ENCODE measurements at regions not wholly inside any gene's neighbourhood (a gene's known extent, or its start where the extent isn't known, plus 50 kb on each side); places are given as distances from the start of the nearest gene placed in this dataset.

DNA sequence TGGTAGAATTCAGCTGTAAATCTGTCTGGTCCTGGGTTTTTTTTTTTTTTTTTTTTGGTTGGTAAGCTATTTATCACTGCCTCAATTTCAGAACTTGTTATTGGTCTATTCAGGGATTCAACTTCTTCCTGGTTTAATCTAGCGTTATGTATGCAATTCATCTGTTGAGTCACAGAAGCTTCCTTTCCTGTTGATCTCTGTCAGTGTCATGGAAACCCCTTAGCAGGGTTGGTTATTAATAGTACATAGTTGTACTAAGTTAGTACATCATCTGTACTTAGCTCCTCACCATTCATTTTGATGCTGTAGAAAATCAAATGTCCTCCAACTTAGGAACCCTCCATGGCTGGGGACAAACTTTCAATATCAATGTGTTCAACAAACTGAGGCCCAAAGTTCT lies 51.0 kb upstream of the BARHL2 start:
- H3K4me1 ChIP-seq (ENCODE audit: control insufficient read depth, extremely low read depth, insufficient read depth, low read length) = no peaks in the 10 kb centered on the region
- no peak overlapping the region for H3K4me2 ChIP-seq (ENCODE audit: control insufficient read depth, extremely low read depth, insufficient read depth, low read depth, low read length)
- H3K79me2 ChIP-seq (ENCODE audit: control insufficient read depth, insufficient read depth, low read length) = no peaks in the 10 kb centered on the region
- DNase-seq (ENCODE audit: low read depth, low spot score) = no peak
- no peak overlapping the region for H3K4me3 ChIP-seq (ENCODE audit: control insufficient read depth in 2 of 3, extremely low read depth in 1 of 3, insufficient read depth in 2 of 3, low read depth in 1 of 3, low read length in 3 of 3)
- FAIRE-seq = no peak
- H3K9me1 ChIP-seq (ENCODE audit: control insufficient read depth, extremely low read depth, insufficient read depth, low read length) = no peaks in the 10 kb centered on the region
- H4K20me1 ChIP-seq (ENCODE audit: control insufficient read depth, extremely low read depth, insufficient read depth, low read length) = no peaks in the 10 kb centered on the region
- no peaks in the 10 kb centered on the region for H3K27me3 ChIP-seq (ENCODE audit: control insufficient read depth, extremely low read depth, insufficient read depth, low read length)
- H3K27ac ChIP-seq (ENCODE audit: control insufficient read depth, insufficient read depth, low read length) = no peak overlapping the region
- no peak for TF ChIP-seq EZH2 (IDR thresholded peaks at IDR 0.05; ENCODE audit: low read length)
- TF ChIP-seq, protein P1, sequence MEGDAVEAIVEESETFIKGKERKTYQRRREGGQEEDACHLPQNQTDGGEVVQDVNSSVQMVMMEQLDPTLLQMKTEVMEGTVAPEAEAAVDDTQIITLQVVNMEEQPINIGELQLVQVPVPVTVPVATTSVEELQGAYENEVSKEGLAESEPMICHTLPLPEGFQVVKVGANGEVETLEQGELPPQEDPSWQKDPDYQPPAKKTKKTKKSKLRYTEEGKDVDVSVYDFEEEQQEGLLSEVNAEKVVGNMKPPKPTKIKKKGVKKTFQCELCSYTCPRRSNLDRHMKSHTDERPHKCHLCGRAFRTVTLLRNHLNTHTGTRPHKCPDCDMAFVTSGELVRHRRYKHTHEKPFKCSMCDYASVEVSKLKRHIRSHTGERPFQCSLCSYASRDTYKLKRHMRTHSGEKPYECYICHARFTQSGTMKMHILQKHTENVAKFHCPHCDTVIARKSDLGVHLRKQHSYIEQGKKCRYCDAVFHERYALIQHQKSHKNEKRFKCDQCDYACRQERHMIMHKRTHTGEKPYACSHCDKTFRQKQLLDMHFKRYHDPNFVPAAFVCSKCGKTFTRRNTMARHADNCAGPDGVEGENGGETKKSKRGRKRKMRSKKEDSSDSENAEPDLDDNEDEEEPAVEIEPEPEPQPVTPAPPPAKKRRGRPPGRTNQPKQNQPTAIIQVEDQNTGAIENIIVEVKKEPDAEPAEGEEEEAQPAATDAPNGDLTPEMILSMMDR (optimal IDR thresholded peaks at IDR 0.05 in 1 of 3, IDR thresholded peaks at IDR 0.05 in 1 of 3, conservative IDR thresholded peaks at IDR 0.05 in 1 of 3; ENCODE audit: extremely low read depth in 1 of 3, insufficient read depth in 2 of 3, low read length in 3 of 3) = no peak
- dilution Hi-C loops (cut with MboI; ENCODE audit: extremely low pct_ligation_motif_present, low sequenced_read_pairs) = no loop called here
- no peaks in the 10 kb centered on the region for H3K9me3 ChIP-seq (ENCODE audit: control insufficient read depth, low read depth, low read length)
- no peak overlapping the region for H2AFZ ChIP-seq (ENCODE audit: control insufficient read depth, low read length)
- no peaks in the 10 kb centered on the region for H3K36me3 ChIP-seq (ENCODE audit: control insufficient read depth in 2 of 2, extremely low read depth in 1 of 2, insufficient read depth in 2 of 2, low read length in 2 of 2)
- no peak overlapping the region for H3K9ac ChIP-seq (ENCODE audit: control insufficient read depth, extremely low read depth, insufficient read depth, low read length)

Data from keratinocyte (primary cell).